CD4-positive, alpha-beta T cell treated with Interferon alpha-2 for 1 hour (primary cell): ENCODE measurements at regions not wholly inside any gene's neighbourhood (a gene's known extent, or its start where the extent isn't known, plus 50 kb on each side); places are given as distances from the start of the nearest gene placed in this dataset.
"Not testable (repeated sequence)": the region's sequence is repeated elsewhere in the genome, so short reads cannot be mapped to it uniquely, and the experiment has no call there.

ENCODE experiments used
- DNase-seq, 2 donors: peaks; one replicate each; pipeline ENCODE4 v3.0.0-alpha.2; 2020 to 2022

- DNase-seq: no peak
These were observed 798.3 kb upstream of the SLC35B3 start for GRCh38 chr6:9233686-9234085.

DNA sequence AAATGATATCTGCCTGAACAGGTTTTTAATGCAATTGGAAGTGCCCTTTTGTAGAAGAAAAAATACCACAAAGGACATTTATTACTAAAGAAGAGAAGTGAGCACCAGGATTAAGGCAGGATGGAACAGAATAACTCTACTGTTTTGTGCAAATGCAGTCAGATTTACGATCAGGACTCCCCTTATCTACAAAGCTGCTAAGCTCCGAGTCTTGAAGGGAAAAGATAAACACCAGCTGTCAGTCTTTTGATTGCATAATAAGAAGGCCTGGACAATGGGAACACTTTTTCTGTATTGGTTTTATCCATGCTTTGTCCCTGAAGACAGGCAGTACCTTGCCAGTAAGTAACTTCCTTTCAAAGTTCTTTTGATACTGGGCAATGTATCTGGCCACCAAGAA is 797.9 kb upstream of the SLC35B3 start:
- DNase-seq: no peak

DNA sequence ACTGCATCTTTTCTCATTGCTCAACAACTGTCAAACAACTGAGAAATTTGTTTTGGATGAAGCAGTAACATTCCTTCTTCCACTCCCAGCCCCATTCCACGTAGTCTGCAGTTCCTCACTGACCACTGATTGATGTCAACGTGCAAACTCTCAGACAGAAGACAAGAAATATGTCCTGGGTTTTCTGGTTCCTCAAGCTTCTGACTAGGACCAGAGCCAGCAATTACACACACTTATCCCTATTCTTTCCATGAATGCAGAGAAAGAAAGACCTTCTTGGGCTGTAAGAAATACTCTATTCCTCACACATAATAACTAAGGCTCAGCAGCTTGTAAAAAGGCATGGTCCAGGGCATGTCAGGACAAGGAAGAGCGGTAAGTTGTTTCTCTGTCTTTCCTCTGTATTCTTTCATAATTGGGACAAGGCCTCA is 790.1 kb upstream of the SLC35B3 start:
- DNase-seq: no peak

GRCh38 chr6:9224539-9224938 is 789.2 kb upstream of the SLC35B3 start:
- DNase-seq: no peak

- not testable (repeated sequence) for DNase-seq
These were observed 778.4 kb upstream of the SLC35B3 start for GRCh38 chr6:9213717-9214116.

GRCh38 chr6:9208966-9209365 is 773.6 kb upstream of the SLC35B3 start:
- no peak for DNase-seq

DNA sequence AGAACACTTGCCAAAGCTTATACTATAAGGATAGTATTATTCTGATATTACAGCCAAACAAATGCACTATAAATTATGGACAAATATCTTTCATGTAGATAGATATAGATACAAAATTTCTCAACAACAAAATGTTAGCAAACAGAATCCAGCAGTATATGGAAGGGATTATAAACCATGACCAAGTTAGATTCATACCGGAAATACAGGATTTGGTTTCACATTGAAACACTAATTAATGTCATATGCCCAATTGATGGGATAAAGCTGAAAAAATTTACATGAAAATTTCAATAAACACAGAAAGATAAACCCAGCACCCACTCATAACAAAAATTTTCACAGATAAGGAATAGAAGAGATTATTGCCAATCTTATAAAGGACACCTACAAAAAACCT is 770.3 kb upstream of the SLC35B3 start:
- no peak for DNase-seq

DNA sequence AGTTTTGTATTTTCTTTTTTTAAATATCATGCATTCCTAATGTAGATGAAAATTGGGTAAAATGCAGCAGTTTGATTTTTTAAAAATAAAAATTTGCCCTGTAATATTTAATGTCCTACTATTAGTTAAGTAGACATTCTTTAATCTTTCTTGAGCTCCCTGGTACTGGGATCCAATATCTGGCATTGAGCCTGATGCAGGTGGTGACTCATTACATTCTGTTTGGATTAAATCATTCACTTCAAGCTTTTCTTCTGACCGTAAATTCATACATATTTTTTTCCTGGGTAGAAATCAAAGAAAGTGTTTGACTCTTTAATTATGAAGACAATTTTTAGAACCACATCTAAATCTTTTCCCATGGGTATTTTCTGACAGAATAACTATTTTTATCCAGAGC is 768.8 kb upstream of the SLC35B3 start:
- no peak for DNase-seq

DNA sequence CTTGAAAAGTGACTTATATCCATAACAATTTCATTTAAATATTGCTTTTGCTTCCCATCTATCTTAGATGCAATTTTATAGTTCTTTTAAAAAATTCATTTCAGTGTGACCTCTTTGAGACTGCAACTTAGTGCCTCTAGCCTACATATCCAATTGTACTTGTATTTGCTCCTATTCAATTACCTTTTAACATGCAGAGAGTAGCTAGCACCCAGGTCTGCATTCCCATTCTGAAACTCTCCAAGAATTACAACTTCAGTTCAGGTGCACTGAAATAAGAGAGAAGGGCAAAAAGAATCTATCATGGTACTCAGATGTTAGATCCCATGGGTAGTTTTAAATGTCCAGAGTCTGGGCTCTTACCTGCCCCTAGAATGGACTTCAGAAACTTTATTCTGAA is 765.4 kb upstream of the SLC35B3 start:
- DNase-seq: no peak

- DNase-seq: no peak
These were observed 762.4 kb upstream of the SLC35B3 start for GRCh38 chr6:9197726-9198125.

DNA sequence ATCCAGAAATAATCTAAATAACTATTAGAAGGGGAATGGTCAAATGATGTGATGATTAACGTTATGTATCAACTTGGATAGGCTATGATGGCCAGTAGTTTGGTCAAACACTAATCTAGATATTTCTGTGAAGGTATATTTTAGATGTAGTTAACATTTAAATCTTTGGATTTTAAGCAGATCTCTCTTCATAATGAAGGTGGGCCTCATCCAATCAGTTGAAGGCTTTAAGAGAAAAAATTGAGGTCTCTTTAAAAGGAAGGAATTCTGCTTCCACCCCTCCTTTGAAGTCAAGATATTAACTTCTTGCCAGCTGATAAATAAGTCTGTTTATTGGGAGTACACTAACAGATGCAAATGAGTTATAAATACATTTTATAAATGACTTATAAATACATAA is 760.0 kb upstream of the SLC35B3 start:
- no peak for DNase-seq

DNA sequence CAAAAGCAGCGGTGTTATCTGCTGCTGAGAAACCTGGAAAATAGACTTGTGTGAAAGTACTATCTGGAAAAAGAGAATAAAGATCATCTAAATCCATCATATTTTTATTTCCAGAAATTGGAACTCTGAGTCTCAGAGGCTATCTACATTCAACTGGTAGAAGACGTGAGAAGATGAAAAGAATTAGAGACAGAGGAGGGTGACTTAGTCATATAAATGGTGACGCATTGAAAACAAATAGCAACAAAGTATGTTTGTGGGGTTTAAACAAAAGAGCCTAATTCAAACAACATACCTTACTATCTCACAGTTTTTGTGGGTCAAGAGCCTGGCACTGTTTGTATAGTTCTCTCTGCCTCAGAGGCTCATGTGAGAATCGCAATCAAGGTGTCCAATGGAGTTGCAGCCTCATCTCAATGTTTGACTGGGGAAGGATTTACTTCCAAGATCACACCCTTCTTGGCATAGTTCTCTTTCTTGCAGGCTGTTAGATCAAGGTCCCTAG is 757.1 kb upstream of the SLC35B3 start:
- DNase-seq: no peak

DNA sequence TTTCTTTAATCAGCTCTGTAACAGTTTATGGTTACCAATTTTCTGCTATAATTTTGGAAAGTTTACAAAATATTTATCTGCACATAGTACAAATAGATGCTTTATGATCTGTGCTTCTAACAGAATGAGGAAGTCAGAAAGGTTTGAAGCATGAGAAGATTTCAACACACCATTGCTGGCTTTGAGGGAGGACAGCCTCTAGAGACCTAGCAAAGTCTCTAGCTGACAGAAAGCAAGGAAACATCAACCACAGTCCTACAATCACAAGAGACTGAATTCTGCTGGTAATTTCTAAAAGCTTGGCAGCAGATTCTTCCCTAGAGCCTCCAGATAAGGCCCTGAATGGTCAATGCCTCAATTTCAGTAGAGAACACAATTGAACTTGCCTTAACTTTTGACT is 750.8 kb upstream of the SLC35B3 start:
- no peak for DNase-seq

DNA sequence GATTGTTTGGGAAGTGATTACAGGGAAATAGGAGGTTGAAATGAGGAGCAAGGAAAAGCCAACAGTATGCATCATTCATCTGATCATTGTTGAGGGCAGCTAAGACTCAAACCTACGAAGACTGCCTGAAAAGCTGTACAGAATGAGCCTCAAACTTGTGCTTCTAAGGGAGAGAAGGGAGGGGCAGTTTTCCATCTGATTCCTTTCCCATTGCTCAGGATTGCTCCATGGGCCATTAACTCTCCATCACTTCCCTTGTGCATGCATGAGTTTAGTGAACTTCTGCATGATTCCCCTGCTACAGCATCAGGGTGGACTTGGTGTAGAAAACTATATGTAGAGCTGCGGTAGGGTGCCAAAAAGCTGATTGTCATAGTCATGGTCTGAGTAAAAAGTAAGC is 742.7 kb upstream of the SLC35B3 start:
- no peak for DNase-seq

DNA sequence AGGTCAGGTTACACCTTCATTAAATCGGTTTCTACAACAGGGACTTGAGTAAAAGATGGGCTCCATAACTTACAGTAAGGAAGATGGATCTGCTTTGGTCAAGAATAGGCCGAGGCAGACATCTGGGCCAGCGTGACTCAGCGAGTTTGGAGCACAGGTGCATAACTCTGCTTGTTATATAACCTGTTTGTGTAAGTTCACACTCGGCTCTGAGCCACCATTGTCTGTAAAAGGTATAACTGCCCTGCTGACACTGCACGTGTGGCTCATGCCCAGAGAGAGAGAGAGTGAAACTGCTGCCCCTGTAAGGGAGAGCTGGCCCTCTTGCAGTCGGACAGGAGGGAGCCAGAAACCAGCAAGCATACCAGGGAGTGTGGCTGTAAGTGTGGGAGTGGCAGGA is 737.9 kb upstream of the SLC35B3 start:
- DNase-seq: no peak

- DNase-seq: no peak
These were observed 736.8 kb upstream of the SLC35B3 start for GRCh38 chr6:9172096-9172495.

DNA sequence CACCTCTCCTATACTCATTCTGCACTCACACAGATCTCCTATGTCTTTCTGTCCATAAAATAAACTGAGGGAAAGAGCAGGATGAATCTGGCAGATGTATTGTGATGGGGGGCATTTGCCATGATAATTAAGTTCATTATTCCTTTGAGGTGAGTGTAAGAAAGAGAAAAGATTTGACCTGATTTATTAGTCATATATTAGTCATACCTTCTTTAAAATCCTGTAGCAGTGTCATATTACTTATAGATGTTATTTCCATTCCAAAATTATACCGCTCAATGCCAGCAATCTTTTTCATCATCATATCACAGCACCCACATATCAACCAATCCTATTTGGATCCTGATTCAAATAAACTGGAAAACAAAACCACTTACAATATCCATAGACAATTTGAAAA is 733.3 kb upstream of the SLC35B3 start:
- no peak for DNase-seq

GRCh38 chr6:9161731-9162130 is 726.4 kb upstream of the SLC35B3 start:
- no peak for DNase-seq

DNA sequence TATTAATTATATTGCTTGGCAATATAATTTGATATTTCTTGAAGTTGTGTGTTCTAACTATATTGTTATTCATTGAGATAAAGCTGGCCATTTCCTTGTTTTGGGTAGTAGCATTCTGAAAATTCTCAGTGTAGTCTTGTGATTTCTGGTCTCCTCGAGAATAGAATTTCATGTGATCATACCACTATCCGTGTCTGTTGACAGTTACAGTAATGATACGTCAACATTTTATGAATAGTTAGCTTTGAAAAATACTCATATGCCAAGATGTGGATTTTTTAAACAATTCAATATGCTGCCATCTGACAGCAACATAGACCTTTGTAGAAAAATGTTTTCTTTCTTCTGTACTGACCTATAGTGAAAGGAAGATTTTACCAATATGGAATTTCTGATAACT is 723.7 kb upstream of the SLC35B3 start:
- no peak for DNase-seq

GRCh38 chr6:9155836-9156235 is 720.5 kb upstream of the SLC35B3 start:
- no peak for DNase-seq

DNA sequence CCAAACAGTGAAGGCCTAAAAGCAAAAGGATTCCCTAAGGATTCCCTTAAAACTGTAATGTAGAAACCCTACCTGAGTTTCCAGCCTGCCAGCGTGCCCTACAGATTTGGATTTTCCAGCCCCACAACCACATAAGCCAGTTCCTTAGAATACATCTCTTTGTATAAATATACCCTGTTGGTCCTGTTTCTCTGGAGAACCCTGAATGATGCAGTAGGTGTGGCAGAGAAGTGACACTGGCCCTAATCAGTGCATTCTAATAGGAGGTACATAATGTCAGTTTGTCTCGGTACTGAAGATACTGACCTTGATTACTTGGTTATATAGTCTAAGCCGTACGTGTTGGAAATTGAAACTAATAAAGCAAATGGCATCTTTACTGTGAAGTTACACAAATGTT is 707.8 kb upstream of the SLC35B3 start:
- DNase-seq: no peak

DNA sequence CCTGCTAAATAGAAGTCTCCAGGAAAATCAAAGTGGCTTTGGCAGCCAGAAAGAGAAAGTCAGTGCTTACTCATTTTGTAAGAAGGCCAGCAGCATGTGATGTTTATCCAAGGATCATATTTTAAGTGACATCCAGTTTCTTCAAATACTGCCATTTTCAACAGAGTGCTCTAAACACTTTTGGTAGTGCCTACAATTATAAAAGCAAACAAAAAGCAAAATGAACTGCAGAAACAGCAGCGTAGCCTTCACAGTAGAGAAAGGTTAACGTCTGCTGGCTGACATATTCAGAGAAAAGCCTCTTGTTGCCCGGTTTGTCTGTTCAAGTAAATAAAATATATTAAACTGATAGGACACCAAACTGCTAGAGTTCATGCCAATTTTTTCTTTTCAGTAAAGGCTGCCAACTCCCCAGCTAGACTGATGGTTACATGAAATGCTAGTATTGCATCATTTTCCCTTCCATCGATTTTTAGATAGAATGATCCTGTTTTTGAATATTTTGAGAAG is 705.7 kb upstream of the SLC35B3 start:
- DNase-seq: no peak

- DNase-seq: no peak
These were observed 704.8 kb upstream of the SLC35B3 start for GRCh38 chr6:9140172-9140571.

GRCh38 chr6:9139746-9140145 is 704.4 kb upstream of the SLC35B3 start:
- no peak for DNase-seq

- DNase-seq: no peak
These were observed 703.6 kb upstream of the SLC35B3 start for GRCh38 chr6:9138936-9139335.
